SK-N-SH (cell line): ENCODE measurements at regions not wholly inside any gene's neighbourhood (a gene's known extent, or its start where the extent isn't known, plus 50 kb on each side); places are given as distances from the start of the nearest gene placed in this dataset.

Experiments used
- CHD2 ChIP-seq: fragments of 150-350 bp; IDR thresholded peaks from 2 replicates; pipeline ENCODE4 v1.6.1; 2018; ENCODE audit warnings: low read length; ENCODE audit not compliant: partially characterized antibody
- CTCF ChIP-seq: fragments of 200-600 bp; sonication (generic); IDR thresholded peaks from 2 replicates; pipeline ENCODE4 v1.6.1; 2017; ENCODE audit warnings: antibody characterized with exemption, mild to moderate bottlenecking, moderate library complexity
- FOXM1 ChIP-seq: IDR thresholded peaks from 2 replicates; pipeline ENCODE4 v1.4.0; 2012; ENCODE audit warnings: low read depth, mild to moderate bottlenecking
- NRF1 ChIP-seq: IDR thresholded peaks from 2 replicates; pipeline ENCODE4 v1.6.1; 2012; ENCODE audit warnings: low read depth, mild to moderate bottlenecking, low read length
- POLR2AphosphoS5 ChIP-seq: IDR thresholded peaks from 2 replicates; pipeline ENCODE4 v1.6.1; 2012; ENCODE audit warnings: low read depth, low read length
- REST ChIP-seq: IDR thresholded peaks from 2 replicates; pipeline ENCODE4 v1.6.1; 2012; ENCODE audit warnings: mild to moderate bottlenecking, low read depth, low read length, moderate library complexity

GRCh38 chr20:17786221-17786718 is 86.5 kb downstream of the BANF2 start:
- TF ChIP-seq REST (no peak), CTCF (no peak), NRF1 (no peak), FOXM1 (no peak), POLR2AphosphoS5 (no peak), CHD2 (no peak)
